Astrocyte (in vitro differentiated cells and primary cell): ENCODE measurements at regions not wholly inside any gene's neighbourhood (a gene's known extent, or its start where the extent isn't known, plus 50 kb on each side); places are given as distances from the start of the nearest gene placed in this dataset.
"Not testable (repeated sequence)": the region's sequence is repeated elsewhere in the genome, so short reads cannot be mapped to it uniquely, and the experiment has no call there.

Experiments
- DNase-seq: peaks from one replicate; pipeline ENCODE4 v3.0.0-alpha.2; 2010; ENCODE audit warnings: low read depth
- FAIRE-seq: peaks from 2 replicates; lab custom pipeline; 2011; peaks lifted over from hg19 to GRCh38; lab: Jason Lieb, UNC
- H2AFZ ChIP-seq: 2 replicates; pipeline ENCODE4 v1.6.0; 2012; ENCODE audit warnings: low read depth, low read length, inconsistent platforms
- H3K27ac ChIP-seq: 2 replicates; pipeline ENCODE4 v1.5.1; 2011; ENCODE audit warnings: low read depth, low read length, inconsistent platforms
- H3K27me3 ChIP-seq: 2 replicates; pipeline ENCODE4 v1.6.0; 2011; ENCODE audit warnings: low read length, inconsistent platforms; ENCODE audit not compliant: insufficient read depth
- H3K36me3 ChIP-seq: 2 replicates; pipeline ENCODE4 v1.5.1; 2011; ENCODE audit warnings: low read length, inconsistent platforms; ENCODE audit not compliant: insufficient read depth
- H3K4me1 ChIP-seq: 2 replicates; pipeline ENCODE4 v1.5.1; 2011; ENCODE audit warnings: low read length, inconsistent platforms; ENCODE audit not compliant: insufficient read depth
- H3K4me2 ChIP-seq: 2 replicates; pipeline ENCODE4 v1.6.0; 2012; ENCODE audit warnings: low read length, inconsistent platforms
- H3K4me3 ChIP-seq: 2 replicates; pipeline ENCODE4 v1.5.1; 2011; ENCODE audit warnings: low read depth, mild to moderate bottlenecking, low read length, inconsistent platforms; ENCODE audit not compliant: insufficient read depth
- H3K79me2 ChIP-seq: 2 replicates; pipeline ENCODE4 v1.6.0; 2012; ENCODE audit warnings: mild to moderate bottlenecking, low read length, inconsistent platforms; ENCODE audit not compliant: insufficient read depth
- H3K9ac ChIP-seq: 2 replicates; pipeline ENCODE4 v1.6.0; 2012; ENCODE audit warnings: mild to moderate bottlenecking, low read length, inconsistent platforms
- H3K9me3 ChIP-seq: 2 replicates; pipeline ENCODE4 v1.5.1; 2012; ENCODE audit warnings: low read depth, mild to moderate bottlenecking, low read length, inconsistent platforms; ENCODE audit not compliant: insufficient read depth
- H4K20me1 ChIP-seq: 2 replicates; pipeline ENCODE4 v1.6.0; 2012; ENCODE audit warnings: low read length, inconsistent platforms; ENCODE audit not compliant: insufficient read depth
- H3K27ac Mint-ChIP-seq: one replicate; pipeline ENCODE4 v1.8.0; 2021; ENCODE audit warnings: mild to moderate bottlenecking, mixed read lengths; ENCODE audit not compliant: unreplicated experiment
- H3K27me3 Mint-ChIP-seq: one replicate; pipeline ENCODE4 v1.8.0; 2021; ENCODE audit warnings: low read depth, mixed read lengths; ENCODE audit not compliant: unreplicated experiment
- H3K36me3 Mint-ChIP-seq: one replicate; pipeline ENCODE4 v1.8.0; 2021; ENCODE audit warnings: low read depth, mixed read lengths; ENCODE audit not compliant: unreplicated experiment
- H3K4me1 Mint-ChIP-seq: one replicate; pipeline ENCODE4 v1.8.0; 2021; ENCODE audit warnings: low read depth, mixed read lengths; ENCODE audit not compliant: unreplicated experiment
- H3K4me3 Mint-ChIP-seq: one replicate; pipeline ENCODE4 v1.8.0; 2021; ENCODE audit warnings: mild to moderate bottlenecking, moderate library complexity, mixed read lengths; ENCODE audit not compliant: unreplicated experiment
- H3K9me3 Mint-ChIP-seq: one replicate; pipeline ENCODE4 v1.8.0; 2021; ENCODE audit warnings: mild to moderate bottlenecking, mixed read lengths; ENCODE audit not compliant: unreplicated experiment
- EZH2 ChIP-seq: IDR thresholded peaks from 2 replicates; pipeline ENCODE4 v1.6.1; 2012; ENCODE audit warnings: mild to moderate bottlenecking, low read length, inconsistent platforms; ENCODE audit not compliant: insufficient read depth
- TF ChIP-seq, protein P1 (sequence below): IDR thresholded peaks from 2 replicates; pipeline ENCODE4 v1.5.1; 2011; ENCODE audit warnings: low read depth, mild to moderate bottlenecking, inconsistent platforms, low read length, moderate library complexity; ENCODE audit not compliant: insufficient read depth

- H3K27me3 ChIP-seq: no peaks in the 10 kb centered on the region
- no peak overlapping the region for H3K27ac ChIP-seq
- Mint-ChIP-seq H3K27me3 (peaks cover 4% of the 10 kb centered on the region), H3K4me3 (no peak overlapping the region), H3K27ac (no peak overlapping the region), H3K9me3 (no peaks in the 10 kb centered on the region), H3K36me3 (no peaks in the 10 kb centered on the region), H3K4me1 (peaks cover 2% of the 10 kb centered on the region)
- FAIRE-seq (no peak), DNase-seq (no peak)
- peaks cover 6% of the 10 kb centered on the region for H3K4me1 ChIP-seq
- TF ChIP-seq, protein P1, sequence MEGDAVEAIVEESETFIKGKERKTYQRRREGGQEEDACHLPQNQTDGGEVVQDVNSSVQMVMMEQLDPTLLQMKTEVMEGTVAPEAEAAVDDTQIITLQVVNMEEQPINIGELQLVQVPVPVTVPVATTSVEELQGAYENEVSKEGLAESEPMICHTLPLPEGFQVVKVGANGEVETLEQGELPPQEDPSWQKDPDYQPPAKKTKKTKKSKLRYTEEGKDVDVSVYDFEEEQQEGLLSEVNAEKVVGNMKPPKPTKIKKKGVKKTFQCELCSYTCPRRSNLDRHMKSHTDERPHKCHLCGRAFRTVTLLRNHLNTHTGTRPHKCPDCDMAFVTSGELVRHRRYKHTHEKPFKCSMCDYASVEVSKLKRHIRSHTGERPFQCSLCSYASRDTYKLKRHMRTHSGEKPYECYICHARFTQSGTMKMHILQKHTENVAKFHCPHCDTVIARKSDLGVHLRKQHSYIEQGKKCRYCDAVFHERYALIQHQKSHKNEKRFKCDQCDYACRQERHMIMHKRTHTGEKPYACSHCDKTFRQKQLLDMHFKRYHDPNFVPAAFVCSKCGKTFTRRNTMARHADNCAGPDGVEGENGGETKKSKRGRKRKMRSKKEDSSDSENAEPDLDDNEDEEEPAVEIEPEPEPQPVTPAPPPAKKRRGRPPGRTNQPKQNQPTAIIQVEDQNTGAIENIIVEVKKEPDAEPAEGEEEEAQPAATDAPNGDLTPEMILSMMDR: no peak
- no peak for TF ChIP-seq EZH2
- no peaks in the 10 kb centered on the region for H3K9me3 ChIP-seq
- H3K4me2 ChIP-seq: no peak overlapping the region
- no peaks in the 10 kb centered on the region for H3K36me3 ChIP-seq
- H3K9ac ChIP-seq: no peak overlapping the region
- no peaks in the 10 kb centered on the region for H4K20me1 ChIP-seq
- no peak overlapping the region for H2AFZ ChIP-seq
- H3K4me3 ChIP-seq: no peak overlapping the region
- no peaks in the 10 kb centered on the region for H3K79me2 ChIP-seq
Observed at GRCh38 chr2:129806990-129807389, 172.5 kb upstream of the RAB6C start.

DNA sequence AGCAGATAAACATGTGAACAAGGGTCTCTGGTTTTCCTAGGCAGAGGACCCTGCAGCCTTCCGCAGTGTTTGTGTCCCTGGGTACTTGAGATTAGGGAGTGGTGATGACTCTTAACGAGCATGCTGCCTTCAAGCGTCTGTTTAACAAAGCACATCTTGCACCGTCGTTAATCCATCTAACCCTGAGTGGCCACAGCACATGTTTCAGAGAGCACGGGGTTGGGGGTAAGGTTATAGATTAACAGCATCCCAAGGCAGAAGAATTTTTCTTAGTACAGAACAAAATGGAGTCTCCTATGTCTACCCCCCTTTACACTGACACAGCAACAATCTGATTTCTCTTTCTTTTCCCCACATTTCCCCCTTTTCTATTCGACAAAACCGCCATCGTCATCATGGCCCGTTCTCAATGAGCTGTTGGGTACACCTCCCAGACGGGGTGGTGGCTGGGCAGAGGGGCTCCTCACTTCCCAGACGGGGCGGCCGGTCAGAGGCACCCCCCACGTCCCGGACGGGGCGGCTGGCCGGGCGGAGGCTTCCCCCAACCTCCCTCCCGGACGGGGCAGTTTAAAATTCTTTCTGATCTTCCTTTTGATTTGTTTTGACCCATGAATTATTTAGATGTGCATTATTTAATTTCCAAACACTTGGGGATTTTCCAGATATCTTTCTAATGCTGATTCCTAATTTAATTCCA, 171.7 kb upstream of the RAB6C start:
- H3K27ac Mint-ChIP-seq, H3K4me2 ChIP-seq, H3K4me3 ChIP-seq, H3K27me3 ChIP-seq, DNase-seq, FAIRE-seq, H3K9me3 ChIP-seq, H3K79me2 ChIP-seq, H3K27me3 Mint-ChIP-seq, H4K20me1 ChIP-seq, H3K4me1 Mint-ChIP-seq, H3K4me1 ChIP-seq, H3K9ac ChIP-seq, H3K36me3 Mint-ChIP-seq, H3K9me3 Mint-ChIP-seq, H2AFZ ChIP-seq, H3K36me3 ChIP-seq, H3K27ac ChIP-seq, H3K4me3 Mint-ChIP-seq: not testable (repeated sequence)

DNA sequence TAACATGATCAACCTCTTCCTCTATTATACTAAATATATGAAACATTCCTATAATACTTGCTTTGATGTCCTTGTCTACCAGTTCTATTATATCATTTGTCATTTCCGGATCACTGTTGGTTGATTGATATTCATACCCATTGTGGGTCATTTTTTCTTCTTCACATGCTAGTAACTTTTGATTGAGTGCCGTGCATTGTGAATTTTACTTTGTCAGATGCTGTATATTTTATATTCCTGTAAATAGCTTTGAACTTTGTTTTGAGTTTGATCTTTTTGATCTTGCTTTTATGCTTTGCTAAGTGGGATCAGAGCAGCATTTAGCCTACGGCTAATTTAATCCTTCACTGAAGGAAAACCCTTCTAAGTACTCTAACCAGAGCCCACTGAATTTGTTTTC, 168.9 kb upstream of the RAB6C start:
- H3K4me2 ChIP-seq: no peak overlapping the region
- TF ChIP-seq, protein P1: no peak
- no peak for TF ChIP-seq EZH2
- H3K27ac Mint-ChIP-seq: no peak overlapping the region
- FAIRE-seq (no peak), DNase-seq (no peak)
- H3K4me1 ChIP-seq: no peaks in the 10 kb centered on the region
- no peak overlapping the region for H2AFZ ChIP-seq
- no peaks in the 10 kb centered on the region for H3K79me2 ChIP-seq
- H3K9ac ChIP-seq: no peak overlapping the region
- no peaks in the 10 kb centered on the region for H4K20me1 ChIP-seq
- H3K4me3 Mint-ChIP-seq: no peak overlapping the region
- H3K36me3 Mint-ChIP-seq: no peaks in the 10 kb centered on the region
- peaks cover under 1% of the 10 kb centered on the region for H3K9me3 ChIP-seq
- no peaks in the 10 kb centered on the region for H3K4me1 Mint-ChIP-seq
- H3K4me3 ChIP-seq: no peak overlapping the region
- H3K27me3 Mint-ChIP-seq: peaks cover 4% of the 10 kb centered on the region
- H3K36me3 ChIP-seq: no peaks in the 10 kb centered on the region
- H3K27me3 ChIP-seq: no peaks in the 10 kb centered on the region
- no peak overlapping the region for H3K27ac ChIP-seq
- peaks cover 2% of the 10 kb centered on the region for H3K9me3 Mint-ChIP-seq
